HCT116 (cell line): ENCODE measurements at regions not wholly inside any gene's neighbourhood (a gene's known extent, or its start where the extent isn't known, plus 50 kb on each side); places are given as distances from the start of the nearest gene placed in this dataset.

Experiments
- ATAC-seq: fragments of 200-7000 bp; cut with Tn5 transposase; 2 replicates; pipeline ENCODE4 v1.9.1; 2020; ENCODE audit warnings: mild to moderate bottlenecking, moderate library complexity
- BruUV-seq: library from RNA; stranded (reverse); fragments of 400-500 nt; replicated peaks from 2 replicates; lab custom pipeline; 2021; lab: Mats Ljungman, UMichigan
- CTCF ChIA-PET: fragments of 300-600 bp; sonication (Branson Sonifier 250); formaldehyde crosslinking; loops from one replicate; lab custom pipeline; 2021; ENCODE audit warnings: antibody characterized with exemption; lab: Charles Lee
- POLR2A ChIA-PET: fragments of 300-600, 350-600 bp; sonication (Branson Sonifier 250); formaldehyde crosslinking; loops from one replicate; lab custom pipeline; 2021; ENCODE audit warnings: antibody characterized with exemption; lab: Charles Lee
- RAD21 ChIA-PET, 2 experiments: fragments of 300-600 bp; sonication (Branson Sonifier 250); formaldehyde crosslinking; loops; one replicate each; lab custom pipeline; 2023; ENCODE audit warnings: low total read pairs in 2 of 2; ENCODE audit not compliant: uncharacterized antibody in 2 of 2, unreplicated experiment in 2 of 2, low non-redundant PET in 1 of 2; lab: Charles Lee
- DNase-seq: peaks from one replicate; pipeline ENCODE4 v3.0.0-alpha.2; 2010; ENCODE audit warnings: low read depth, low spot score
- H2AFZ ChIP-seq: fragments of 200-600 bp; shearing (Covaris generic), sonication (generic); 2 replicates; pipeline ENCODE4 v1.6.1; 2017; ENCODE audit warnings: low read depth, mixed run types, mixed read lengths, antibody characterized with exemption, low read length; ENCODE audit not compliant: poor library complexity, severe bottlenecking
- H3K27ac ChIP-seq: 2 replicates; pipeline ENCODE4 v1.5.1; 2012; ENCODE audit warnings: low read depth, low read length
- H3K27me3 ChIP-seq: fragments of 200-600 bp; sonication (generic); 2 replicates; pipeline ENCODE4 v1.6.1; 2016; ENCODE audit warnings: mixed run types, low read length, mixed read lengths; ENCODE audit not compliant: insufficient read depth
- H3K36me3 ChIP-seq, 2 experiments: fragments of 200-500 bp in 1 of 2; fragments of 200-600 bp in 1 of 2; sonication (Bioruptor generic) in 1 of 2; sonication (generic) in 1 of 2; 2 replicates each; pipeline versions ENCODE4 v1.5.1 to v1.6.1; 2014 to 2016; ENCODE audit warnings: low read length in 2 of 2, inconsistent platforms in 1 of 2, mixed read lengths in 1 of 2, mixed run types in 1 of 2; ENCODE audit not compliant: insufficient read depth in 2 of 2, control insufficient read depth in 1 of 2
- H3K4me1 ChIP-seq, 2 experiments: fragments of 200-600 bp in 1 of 2; sonication (generic) in 1 of 2; 2 replicates each; pipeline versions ENCODE4 v1.5.1 to v1.6.1; 2012 to 2017; ENCODE audit warnings: low read length in 2 of 2, inconsistent platforms in 1 of 2, mild to moderate bottlenecking in 1 of 2, mixed read lengths in 1 of 2, mixed run types in 1 of 2, moderate library complexity in 1 of 2; ENCODE audit not compliant: insufficient read depth in 2 of 2, control insufficient read depth in 1 of 2
- H3K4me2 ChIP-seq: fragments of 200-600 bp; sonication (generic); 2 replicates; pipeline ENCODE4 v1.6.1; 2017; ENCODE audit warnings: mixed run types, low read length, mixed read lengths
- H3K4me3 ChIP-seq, 2 experiments: fragments of 200-600 bp in 1 of 2; sonication (generic) in 1 of 2; replicated peaks in 1 of 2; 2 replicates each; pipeline ENCODE4 v1.5.1; 2011 to 2016; ENCODE audit warnings: low read length in 2 of 2, control low read depth in 1 of 2, low read depth in 1 of 2, mild to moderate bottlenecking in 1 of 2, mixed read lengths in 1 of 2, mixed run types in 1 of 2
- H3K79me2 ChIP-seq: fragments of 200-600 bp; sonication (generic); 2 replicates; pipeline ENCODE4 v1.6.1; 2017; ENCODE audit warnings: mild to moderate bottlenecking, mixed run types, low read length, moderate library complexity, mixed read lengths; ENCODE audit not compliant: insufficient read depth
- H3K9ac ChIP-seq: fragments of 200-600 bp; sonication (generic); 2 replicates; pipeline ENCODE4 v1.6.1; 2016; ENCODE audit warnings: low read length, mixed read lengths
- H3K9me2 ChIP-seq: fragments of 200-600 bp; sonication (generic), shearing (Covaris generic); 2 replicates; pipeline ENCODE4 v1.6.1; 2017; ENCODE audit warnings: mixed run types, mild to moderate bottlenecking, moderate library complexity; ENCODE audit not compliant: insufficient read depth
- H3K9me3 ChIP-seq, 2 experiments: fragments of 200-500 bp in 1 of 2; fragments of 200-600 bp in 1 of 2; sonication (Bioruptor generic) in 1 of 2; sonication (generic) in 1 of 2; 2 replicates each; pipeline ENCODE4 v1.6.1; 2014 to 2017; ENCODE audit warnings: low read length in 2 of 2, mixed read lengths in 2 of 2, inconsistent platforms in 1 of 2, low read depth in 1 of 2, mild to moderate bottlenecking in 1 of 2, mixed run types in 1 of 2, moderate library complexity in 1 of 2; ENCODE audit not compliant: control insufficient read depth in 1 of 2, insufficient read depth in 1 of 2
- H4K20me1 ChIP-seq: fragments of 200-600 bp; sonication (generic), shearing (Covaris generic); 2 replicates; pipeline ENCODE4 v1.6.1; 2017; ENCODE audit warnings: mixed run types, mild to moderate bottlenecking, moderate library complexity; ENCODE audit not compliant: insufficient read depth
- CBX3 ChIP-seq: IDR thresholded peaks from 2 replicates; pipeline ENCODE4 v1.6.1; 2012; ENCODE audit warnings: low read depth
- EGR1 ChIP-seq: IDR thresholded peaks from 2 replicates; pipeline ENCODE4 v1.6.1; 2012; ENCODE audit warnings: low read depth
- ELF1 ChIP-seq: IDR thresholded peaks from 2 replicates; pipeline ENCODE4 v1.6.1; 2012; ENCODE audit warnings: low read depth, borderline replicate concordance
- EZH2phosphoT487 ChIP-seq: fragments of 200-600 bp; IDR thresholded peaks from 2 replicates; pipeline ENCODE4 v1.6.1; 2018; ENCODE audit warnings: antibody characterized with exemption, borderline replicate concordance
- FOSL1 ChIP-seq: IDR thresholded peaks from 2 replicates; pipeline ENCODE4 v1.6.1; 2012; ENCODE audit warnings: low read depth
- JUND ChIP-seq: IDR thresholded peaks from 2 replicates; pipeline ENCODE4 v1.6.1; 2012
- POLR2A ChIP-seq: IDR thresholded peaks from 2 replicates; pipeline ENCODE4 v1.7.0; 2011; ENCODE audit warnings: borderline replicate concordance; ENCODE audit not compliant: insufficient read depth, insufficient read length; ENCODE audit errors: extremely low read depth
- SP1 ChIP-seq: IDR thresholded peaks from 2 replicates; pipeline ENCODE4 v1.6.1; 2012; ENCODE audit warnings: low read depth
- TCF7L2 ChIP-seq: IDR thresholded peaks from 2 replicates; pipeline ENCODE4 v1.7.0; 2011; ENCODE audit warnings: borderline replicate concordance, inconsistent platforms; ENCODE audit not compliant: insufficient read depth, insufficient read length; ENCODE audit errors: extremely low read depth
- YY1 ChIP-seq: IDR thresholded peaks from 2 replicates; pipeline ENCODE4 v1.6.1; 2011; ENCODE audit warnings: low read length, low read depth, moderate library complexity, mild to moderate bottlenecking; ENCODE audit not compliant: insufficient replicate concordance; ENCODE audit errors: extremely low read depth
- ZBTB33 ChIP-seq: IDR thresholded peaks from 2 replicates; pipeline ENCODE4 v1.6.1; 2011; ENCODE audit warnings: mild to moderate bottlenecking, low read length, moderate library complexity; ENCODE audit not compliant: insufficient replicate concordance; ENCODE audit errors: extremely low read depth
- intact Hi-C: fragments of 100-400 bp; cut with micrococcal nuclease; formaldehyde crosslinking; loops from 2 replicates; pipeline ENCODE4 v1.10.0; 2022
- TF ChIP-seq, protein P1 (sequence below): IDR thresholded peaks from 2 replicates; pipeline ENCODE4 v1.6.1; 2012; ENCODE audit warnings: low read depth

- no peak overlapping the region for H3K9ac ChIP-seq
- no peak for DNase-seq
- no peaks in the 10 kb centered on the region for H3K36me3 ChIP-seq
- no peak overlapping the region for H3K4me2 ChIP-seq
- ChIA-PET POLR2A (no interaction called here), RAD21 (no interaction called here), CTCF (no interaction called here)
- H4K20me1 ChIP-seq, result no peaks in the 10 kb centered on the region; the same call in 1 of the 2 replicates
- no peaks in the 10 kb centered on the region for H3K4me1 ChIP-seq
- H3K9me2 ChIP-seq, result no peaks in the 10 kb centered on the region
- no peak for TF ChIP-seq EGR1
- TF ChIP-seq CBX3, result no peak
- no peak for TF ChIP-seq EZH2phosphoT487
- no peak for TF ChIP-seq JUND
- no peak for TF ChIP-seq FOSL1
- no peak for TF ChIP-seq TCF7L2
- no peak for TF ChIP-seq ZBTB33
- peaks cover 61% of the 10 kb centered on the region for H3K27me3 ChIP-seq
- no TSS peak for BruUV-seq
- no peak for ATAC-seq
- intact Hi-C loops, result no loop called here
- H3K79me2 ChIP-seq, result no peaks in the 10 kb centered on the region
- no peak overlapping the region for H3K4me3 ChIP-seq
- H3K27ac ChIP-seq, result no peak overlapping the region
- no peak overlapping the region for H2AFZ ChIP-seq
- H3K9me3 ChIP-seq, result no peaks in the 10 kb centered on the region
Observed at GRCh38 chr7:54643064-54643463, 100.9 kb downstream of the VSTM2A start.

DNA sequence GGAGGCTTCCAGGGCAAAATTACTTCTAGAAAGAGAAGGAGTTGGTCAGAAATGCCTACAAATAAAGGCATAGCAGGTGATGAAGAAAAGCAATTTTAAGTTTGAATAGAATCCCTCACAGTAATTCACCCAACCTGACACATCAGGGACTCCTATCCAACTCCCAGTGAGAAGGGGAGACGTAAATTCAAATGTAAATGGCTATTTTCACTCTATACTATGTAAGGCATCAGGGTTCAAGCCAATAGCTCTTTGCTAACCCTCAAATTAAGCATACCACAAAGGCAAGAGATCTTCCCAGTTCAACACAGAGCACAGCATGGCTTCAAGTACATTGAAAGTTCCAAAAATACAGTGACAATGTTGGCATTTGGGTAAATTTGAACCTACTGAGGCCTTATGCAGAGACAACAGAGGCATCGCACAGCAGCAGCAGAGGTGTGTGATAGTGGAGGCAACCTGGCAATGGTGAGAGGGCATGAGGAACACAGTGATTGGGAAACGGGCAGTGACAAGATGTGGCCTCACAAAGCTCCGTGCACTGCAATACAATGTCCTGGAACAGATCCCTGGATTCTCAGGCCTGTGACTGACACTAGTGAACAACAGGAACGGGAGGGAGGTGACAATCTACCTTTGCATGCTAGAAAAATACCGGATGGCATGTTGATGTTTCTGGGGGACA lies 95.7 kb downstream of the VSTM2A start:
- POLR2A ChIA-PET, result no interaction called here
- intact Hi-C loops, result no loop called here
- Histone ChIP-seq H3K9me2 (no peaks in the 10 kb centered on the region), H3K79me2 (no peaks in the 10 kb centered on the region), H3K9ac (no peak overlapping the region), H3K4me1 (no peaks in the 10 kb centered on the region), H4K20me1 (no peaks in the 10 kb centered on the region), H3K36me3 (no peaks in the 10 kb centered on the region), H3K9me3 (no peaks in the 10 kb centered on the region), H3K4me2 (no peak overlapping the region), H3K27me3 (peaks cover 23% of the 10 kb centered on the region; the same call in 1 of the 2 replicates), H3K4me3 (no peak overlapping the region), H3K27ac (no peak overlapping the region), H2AFZ (no peak overlapping the region)
- ATAC-seq (no peak), DNase-seq (no peak)
- RAD21 ChIA-PET, result no interaction called here
- no TSS peak for BruUV-seq
- CTCF ChIA-PET, result no interaction called here
- no peak for TF ChIP-seq SP1
- no peak for TF ChIP-seq EGR1
- no peak for TF ChIP-seq POLR2A
- TF ChIP-seq CBX3, result no peak
- no peak for TF ChIP-seq YY1
- TF ChIP-seq ELF1, result no peak
- TF ChIP-seq, protein P1, sequence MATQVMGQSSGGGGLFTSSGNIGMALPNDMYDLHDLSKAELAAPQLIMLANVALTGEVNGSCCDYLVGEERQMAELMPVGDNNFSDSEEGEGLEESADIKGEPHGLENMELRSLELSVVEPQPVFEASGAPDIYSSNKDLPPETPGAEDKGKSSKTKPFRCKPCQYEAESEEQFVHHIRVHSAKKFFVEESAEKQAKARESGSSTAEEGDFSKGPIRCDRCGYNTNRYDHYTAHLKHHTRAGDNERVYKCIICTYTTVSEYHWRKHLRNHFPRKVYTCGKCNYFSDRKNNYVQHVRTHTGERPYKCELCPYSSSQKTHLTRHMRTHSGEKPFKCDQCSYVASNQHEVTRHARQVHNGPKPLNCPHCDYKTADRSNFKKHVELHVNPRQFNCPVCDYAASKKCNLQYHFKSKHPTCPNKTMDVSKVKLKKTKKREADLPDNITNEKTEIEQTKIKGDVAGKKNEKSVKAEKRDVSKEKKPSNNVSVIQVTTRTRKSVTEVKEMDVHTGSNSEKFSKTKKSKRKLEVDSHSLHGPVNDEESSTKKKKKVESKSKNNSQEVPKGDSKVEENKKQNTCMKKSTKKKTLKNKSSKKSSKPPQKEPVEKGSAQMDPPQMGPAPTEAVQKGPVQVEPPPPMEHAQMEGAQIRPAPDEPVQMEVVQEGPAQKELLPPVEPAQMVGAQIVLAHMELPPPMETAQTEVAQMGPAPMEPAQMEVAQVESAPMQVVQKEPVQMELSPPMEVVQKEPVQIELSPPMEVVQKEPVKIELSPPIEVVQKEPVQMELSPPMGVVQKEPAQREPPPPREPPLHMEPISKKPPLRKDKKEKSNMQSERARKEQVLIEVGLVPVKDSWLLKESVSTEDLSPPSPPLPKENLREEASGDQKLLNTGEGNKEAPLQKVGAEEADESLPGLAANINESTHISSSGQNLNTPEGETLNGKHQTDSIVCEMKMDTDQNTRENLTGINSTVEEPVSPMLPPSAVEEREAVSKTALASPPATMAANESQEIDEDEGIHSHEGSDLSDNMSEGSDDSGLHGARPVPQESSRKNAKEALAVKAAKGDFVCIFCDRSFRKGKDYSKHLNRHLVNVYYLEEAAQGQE, result no peak
